Muscle of leg (tissue), 3 donors: ENCODE measurements at regions not wholly inside any gene's neighbourhood (a gene's known extent, or its start where the extent isn't known, plus 50 kb on each side); places are given as distances from the start of the nearest gene placed in this dataset.
A peak's percentile ranks its signal among the peaks of the same experiment; 100 is the strongest.

Experiments
- DNase-seq: peaks from one replicate; pipeline ENCODE4 v3.0.0; 2013
- H3K27ac ChIP-seq: one replicate; pipeline ENCODE4 v1.5.1; 2013; ENCODE audit warnings: mild to moderate bottlenecking, low read length, control low read depth
- H3K27me3 ChIP-seq: one replicate; pipeline ENCODE4 v1.6.1; 2013; ENCODE audit warnings: low read length; ENCODE audit not compliant: control insufficient read depth, insufficient read depth
- H3K36me3 ChIP-seq: one replicate; pipeline ENCODE4 v1.6.1; 2013; ENCODE audit warnings: low read length; ENCODE audit not compliant: control insufficient read depth, insufficient read depth
- H3K4me1 ChIP-seq: one replicate; pipeline ENCODE4 v1.6.1; 2013; ENCODE audit warnings: low read length; ENCODE audit not compliant: control insufficient read depth, insufficient read depth
- H3K4me3 ChIP-seq: one replicate; pipeline ENCODE4 v1.5.1; 2013; ENCODE audit warnings: low read length, control low read depth
- H3K9me3 ChIP-seq: replicated peaks from 2 replicates; pipeline ENCODE4 v1.6.1; 2013; ENCODE audit warnings: low read depth, low read length; ENCODE audit not compliant: control insufficient read depth
- WGBS: methylation state at CpG from one replicate; pipeline ENCODE4 v1.1.5; 2013; ENCODE audit warnings: missing lambda C conversion rate; ENCODE audit not compliant: insufficient coverage; 5-methylcytosine and 5-hydroxymethylcytosine counted together

GRCh38 chrX:10033375-10034007 is 66.3 kb downstream of the CLDN34 start:
- Histone ChIP-seq H3K4me3 (no peak overlapping the region), H3K27ac (no peak overlapping the region), H3K27me3 (no peaks in the 10 kb centered on the region), H3K9me3 (no peaks in the 10 kb centered on the region), H3K36me3 (no peaks in the 10 kb centered on the region), H3K4me1 (no peaks in the 10 kb centered on the region)
- 64% methylated on average over 5 of the region's 7 CpGs for whole genome bisulfite sequencing
- DNase-seq, result no peak

GRCh38 chrX:10034740-10035260 is 67.6 kb downstream of the CLDN34 start:
- DNase-seq, result no peak
- Histone ChIP-seq H3K36me3 (no peaks in the 10 kb centered on the region), H3K4me1 (no peaks in the 10 kb centered on the region), H3K27ac (no peak overlapping the region), H3K27me3 (no peaks in the 10 kb centered on the region), H3K4me3 (no peak overlapping the region), H3K9me3 (no peaks in the 10 kb centered on the region)
- WGBS, result 92% methylated on average over 4 of the region's 8 CpGs

GRCh38 chrX:10038585-10038984 is 71.4 kb downstream of the CLDN34 start:
- Histone ChIP-seq H3K4me1 (no peaks in the 10 kb centered on the region), H3K27ac (no peak overlapping the region), H3K36me3 (no peaks in the 10 kb centered on the region), H3K4me3 (no peak overlapping the region), H3K27me3 (peaks cover 7% of the 10 kb centered on the region), H3K9me3 (no peaks in the 10 kb centered on the region)
- DNase-seq, result no peak
- 93% methylated on average over 6 of the region's 6 CpGs for WGBS

- 49% methylated on average over 9 of the region's 12 CpGs for WGBS
- peaks cover 2% of the 10 kb centered on the region for H3K4me1 ChIP-seq
- H3K27ac ChIP-seq, result no peak overlapping the region
- H3K4me3 ChIP-seq, result no peak overlapping the region
- no peaks in the 10 kb centered on the region for H3K36me3 ChIP-seq
- DNase-seq, result no peak
- no peaks in the 10 kb centered on the region for H3K9me3 ChIP-seq
- H3K27me3 ChIP-seq, result peaks cover 14% of the 10 kb centered on the region
These were observed 72.9 kb downstream of the CLDN34 start for GRCh38 chrX:10039821-10040793.

GRCh38 chrX:10040961-10041360 is 73.8 kb downstream of the CLDN34 start:
- no peak overlapping the region for H3K27ac ChIP-seq
- no peak for DNase-seq
- H3K9me3 ChIP-seq, result no peaks in the 10 kb centered on the region
- WGBS, result 66% methylated on average over 3 of the region's 5 CpGs
- H3K36me3 ChIP-seq, result no peaks in the 10 kb centered on the region
- no peak overlapping the region for H3K4me3 ChIP-seq
- peaks cover 9% of the 10 kb centered on the region for H3K4me1 ChIP-seq
- H3K27me3 ChIP-seq, result peaks cover 21% of the 10 kb centered on the region

GRCh38 chrX:10041383-10041782 is 74.2 kb downstream of the CLDN34 start:
- no peak overlapping the region for H3K27ac ChIP-seq
- no peak overlapping the region for H3K4me3 ChIP-seq
- peaks cover 22% of the 10 kb centered on the region for H3K27me3 ChIP-seq
- H3K4me1 ChIP-seq, result peaks cover 9% of the 10 kb centered on the region
- no peaks in the 10 kb centered on the region for H3K36me3 ChIP-seq
- H3K9me3 ChIP-seq, result no peaks in the 10 kb centered on the region
- DNase-seq, result no peak
- WGBS, result 47% methylated on average over 2 of the region's 4 CpGs

GRCh38 chrX:10042055-10042454 is 74.9 kb downstream of the CLDN34 start:
- Histone ChIP-seq H3K27ac (no peak overlapping the region), H3K27me3 (peaks cover 22% of the 10 kb centered on the region), H3K36me3 (no peaks in the 10 kb centered on the region), H3K9me3 (no peaks in the 10 kb centered on the region), H3K4me3 (no peak overlapping the region), H3K4me1 (peaks cover 10% of the 10 kb centered on the region)
- DNase-seq, result no peak
- WGBS, result 82% methylated on average over 3 of the region's 4 CpGs

- no peak overlapping the region for H3K27ac ChIP-seq
- no peaks in the 10 kb centered on the region for H3K36me3 ChIP-seq
- 87% methylated on average over 5 of the region's 7 CpGs for WGBS
- peaks cover 19% of the 10 kb centered on the region for H3K4me1 ChIP-seq
- H3K27me3 ChIP-seq, result peaks cover 24% of the 10 kb centered on the region
- no peak overlapping the region for H3K4me3 ChIP-seq
- no peaks in the 10 kb centered on the region for H3K9me3 ChIP-seq
- DNase-seq, result no peak
These were observed 76.2 kb downstream of the CLDN34 start for GRCh38 chrX:10043386-10043785.

- Histone ChIP-seq H3K36me3 (no peaks in the 10 kb centered on the region), H3K27ac (no peak overlapping the region), H3K9me3 (no peaks in the 10 kb centered on the region), H3K4me3 (no peak overlapping the region), H3K27me3 (peaks cover 28% of the 10 kb centered on the region), H3K4me1 (peaks cover 24% of the 10 kb centered on the region)
- 83% methylated on average over 1 of the region's 5 CpGs for WGBS
- no peak for DNase-seq
These were observed 76.9 kb downstream of the CLDN34 start for GRCh38 chrX:10044021-10044420.

GRCh38 chrX:10045327-10046000 is 78.3 kb downstream of the CLDN34 start:
- no peaks in the 10 kb centered on the region for H3K36me3 ChIP-seq
- H3K9me3 ChIP-seq, result no peaks in the 10 kb centered on the region
- H3K27ac ChIP-seq, result peak overlapping the region; percentile 7
- H3K4me3 ChIP-seq, result no peak overlapping the region
- no peak for DNase-seq
- 75% methylated on average over 13 of the region's 13 CpGs for WGBS
- H3K4me1 ChIP-seq, result peaks cover 33% of the 10 kb centered on the region
- peaks cover 33% of the 10 kb centered on the region for H3K27me3 ChIP-seq
